Gastroesophageal sphincter (tissue), 4 donors: ENCODE measurements at regions not wholly inside any gene's neighbourhood (a gene's known extent, or its start where the extent isn't known, plus 50 kb on each side); places are given as distances from the start of the nearest gene placed in this dataset.
"Not testable (repeated sequence)": the region's sequence is repeated elsewhere in the genome, so short reads cannot be mapped to it uniquely, and the experiment has no call there.

ENCODE experiments used
- ATAC-seq: fragments of 150-250 bp; one replicate; pipeline ENCODE4 v1.9.1; 2016; ENCODE audit warnings: mild to moderate bottlenecking, moderate library complexity
- H3K27ac ChIP-seq, 4 donors: fragments of 200-600 bp; sonication (generic) in 3 of 4; 1 replicate in 3 of 4; 2 replicates in 1 of 4; pipeline ENCODE4 v1.5.1; 2016 to 2019
- H3K27me3 ChIP-seq: fragments of 200-600 bp; sonication (generic); one replicate; pipeline ENCODE4 v1.5.1; 2019
- H3K36me3 ChIP-seq, 2 donors: fragments of 200-600 bp; sonication (generic); one replicate each; pipeline ENCODE4 v1.5.1; 2019; ENCODE audit warnings: control low read depth in 1 of 2
- H3K4me1 ChIP-seq, 3 donors: fragments of 200-600 bp; sonication (generic); 1 replicate in 2 of 3; 2 replicates in 1 of 3; pipeline ENCODE4 v1.5.1; 2016 to 2019; ENCODE audit warnings: control low read depth in 2 of 3
- H3K4me3 ChIP-seq, 2 donors: fragments of 200-600 bp; sonication (generic); one replicate each; pipeline ENCODE4 v1.5.1; 2019; ENCODE audit warnings: mild to moderate bottlenecking in 1 of 2, moderate library complexity in 1 of 2
- H3K9me3 ChIP-seq, 3 donors: fragments of 200-600 bp; sonication (generic); one replicate each; pipeline ENCODE4 v1.5.1; 2017 to 2019; ENCODE audit warnings: control low read depth in 2 of 3
- CTCF ChIP-seq, 4 experiments: fragments of 200-600 bp in 2 of 4; fragments of 450-650 bp in 2 of 4; sonication (generic) in 1 of 4; IDR thresholded peaks; one replicate each; pipeline ENCODE4 v1.5.1; 2017 to 2019; ENCODE audit warnings: antibody characterized with exemption in 4 of 4, mild to moderate bottlenecking in 2 of 4, moderate library complexity in 2 of 4
- EP300 ChIP-seq: sonication (generic); formaldehyde crosslinking; IDR thresholded peaks from one replicate; pipeline ENCODE4 v1.6.1; 2017; ENCODE audit warnings: antibody characterized with exemption, mild to moderate bottlenecking
- POLR2A ChIP-seq, 2 donors: fragments of 450-650 bp; IDR thresholded peaks; one replicate each; pipeline ENCODE4 v1.6.1; 2017; ENCODE audit warnings: antibody characterized with exemption in 2 of 2, mild to moderate bottlenecking in 2 of 2, moderate library complexity in 1 of 2
- POLR2AphosphoS5 ChIP-seq: sonication (generic); formaldehyde crosslinking; IDR thresholded peaks from one replicate; pipeline ENCODE4 v1.6.1; 2017; ENCODE audit warnings: antibody characterized with exemption
- WGBS, 2 donors: methylation state at CpG; one replicate each; pipeline ENCODE4 v1.1.5; 2018; ENCODE audit warnings: low coverage in 1 of 2; 5-methylcytosine and 5-hydroxymethylcytosine counted together

DNA sequence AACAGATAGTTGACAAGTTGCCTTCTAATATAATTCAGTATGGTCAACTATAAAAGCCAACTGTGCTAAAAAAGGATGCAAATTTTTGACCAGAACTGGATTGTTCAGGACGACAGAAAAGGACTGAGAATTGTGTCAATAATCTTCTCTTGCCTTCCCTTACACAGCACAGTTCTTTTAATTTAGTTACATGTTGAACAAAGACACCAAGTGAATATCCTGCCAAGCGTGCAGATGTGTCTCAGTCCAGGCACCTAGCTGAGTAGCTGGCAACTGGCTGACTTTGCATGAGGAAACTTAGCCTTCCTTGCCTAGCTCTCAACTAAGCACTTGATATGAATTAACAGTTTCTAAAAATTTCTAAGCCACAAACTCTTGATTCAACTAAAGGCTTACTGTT lies 801.4 kb downstream of the BCL11A start:
- Histone ChIP-seq H3K4me1 (no peaks in the 10 kb centered on the region), H3K9me3 (no peaks in the 10 kb centered on the region), H3K27me3 (no peaks in the 10 kb centered on the region), H3K27ac (no peak overlapping the region), H3K4me3 (no peak overlapping the region), H3K36me3 (no peaks in the 10 kb centered on the region)
- ATAC-seq, result no peak
- no peak for TF ChIP-seq POLR2A (IDR thresholded peaks at IDR 0.05)
- TF ChIP-seq EP300, result no peak
- no peak for TF ChIP-seq POLR2AphosphoS5
- no peak for TF ChIP-seq CTCF (IDR thresholded peaks at IDR 0.05)
- WGBS, 2 donors, result 60 to 71% methylated on average over 2 of the region's 2 CpGs

DNA sequence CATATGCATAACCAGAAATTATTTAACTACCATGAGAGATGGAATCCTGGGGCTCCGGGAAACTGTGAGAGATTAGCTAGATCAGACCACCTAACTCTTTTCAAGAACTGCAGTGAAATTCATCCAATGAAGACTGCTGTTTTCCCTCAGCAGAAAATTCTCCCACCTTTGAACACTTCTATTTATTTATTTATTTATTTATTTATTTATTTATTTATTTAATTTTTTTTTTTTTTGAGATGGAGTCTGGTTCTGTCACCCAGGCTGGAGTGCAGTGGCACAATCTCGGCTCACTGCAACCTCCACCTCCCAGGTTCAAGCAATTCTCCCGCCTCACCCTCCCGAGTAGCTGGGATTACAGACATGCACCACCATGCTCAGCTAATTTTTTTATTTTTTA lies 802.2 kb downstream of the BCL11A start:
- H3K36me3 ChIP-seq, H3K4me3 ChIP-seq, H3K9me3 ChIP-seq, H3K4me1 ChIP-seq, H3K27ac ChIP-seq, ATAC-seq, H3K27me3 ChIP-seq: not testable (repeated sequence)
- 85 to 100% methylated on average over 1 to 2 of the region's 4 CpGs for WGBS, 2 donors

GRCh38 chr2:59746291-59746690 lies 807.2 kb downstream of the BCL11A start:
- H3K27me3 ChIP-seq, result no peaks in the 10 kb centered on the region
- H3K9me3 ChIP-seq, result no peaks in the 10 kb centered on the region
- no peaks in the 10 kb centered on the region for H3K36me3 ChIP-seq
- ATAC-seq, result no peak
- 83% methylated on average over 1 of the region's 1 CpG; no CpG with 5 or more reads in 1 of the 2 donors for WGBS, 2 donors
- H3K4me1 ChIP-seq, result no peaks in the 10 kb centered on the region
- H3K27ac ChIP-seq, result no peak overlapping the region
- H3K4me3 ChIP-seq, result no peak overlapping the region
- TF ChIP-seq POLR2A (IDR thresholded peaks at IDR 0.05) (no peak), POLR2AphosphoS5 (no peak), CTCF (IDR thresholded peaks at IDR 0.05) (no peak), EP300 (no peak)

GRCh38 chr2:59745085-59745484 lies 808.4 kb downstream of the BCL11A start:
- Histone ChIP-seq H3K27me3 (no peaks in the 10 kb centered on the region), H3K4me1 (no peaks in the 10 kb centered on the region), H3K4me3 (no peak overlapping the region), H3K36me3 (no peaks in the 10 kb centered on the region), H3K9me3 (no peaks in the 10 kb centered on the region), H3K27ac (no peak overlapping the region)
- no peak for ATAC-seq
- TF ChIP-seq CTCF (IDR thresholded peaks at IDR 0.05), result no peak
- TF ChIP-seq POLR2A (IDR thresholded peaks at IDR 0.05), result no peak
- no peak for TF ChIP-seq POLR2AphosphoS5
- no peak for TF ChIP-seq EP300
- 83% methylated on average over 1 of the region's 1 CpG; no CpG with 5 or more reads in 1 of the 2 donors for WGBS, 2 donors

DNA sequence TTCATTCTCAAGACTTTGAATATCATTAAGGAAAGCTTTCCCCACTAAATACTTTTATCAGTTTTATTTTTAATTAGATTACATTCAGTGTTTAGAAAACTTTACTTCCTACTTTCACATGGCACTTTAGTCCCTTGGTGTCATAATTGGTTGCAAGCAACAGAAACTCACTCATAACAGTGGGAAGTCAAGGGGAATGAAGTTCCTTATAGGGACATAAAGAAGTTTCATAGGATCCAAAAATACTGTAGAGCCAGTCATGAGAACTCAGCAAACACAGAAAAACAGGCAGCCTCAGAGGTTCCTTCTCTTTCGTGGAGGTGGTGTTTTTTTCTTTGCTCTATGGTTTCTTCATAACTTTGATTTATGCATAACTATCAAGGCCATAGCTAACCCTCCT lies 809.0 kb downstream of the BCL11A start:
- no peaks in the 10 kb centered on the region for H3K4me1 ChIP-seq
- H3K27me3 ChIP-seq, result no peaks in the 10 kb centered on the region
- TF ChIP-seq CTCF (IDR thresholded peaks at IDR 0.05) (no peak), POLR2AphosphoS5 (no peak), POLR2A (IDR thresholded peaks at IDR 0.05) (no peak), EP300 (no peak)
- WGBS, 2 donors, result 56 to 69% methylated on average over 1 of the region's 1 CpG
- H3K36me3 ChIP-seq, result no peaks in the 10 kb centered on the region
- H3K4me3 ChIP-seq, result no peak overlapping the region
- no peak for ATAC-seq
- no peak overlapping the region for H3K27ac ChIP-seq
- H3K9me3 ChIP-seq, result no peaks in the 10 kb centered on the region

- Histone ChIP-seq H3K4me1 (no peaks in the 10 kb centered on the region), H3K36me3 (no peaks in the 10 kb centered on the region), H3K4me3 (no peak overlapping the region), H3K27ac (no peak overlapping the region), H3K27me3 (no peaks in the 10 kb centered on the region), H3K9me3 (no peaks in the 10 kb centered on the region)
- ATAC-seq, result no peak
- WGBS, 2 donors, result 58 to 83% methylated on average over 1 to 2 of the region's 3 CpGs
- TF ChIP-seq POLR2AphosphoS5, result no peak
- TF ChIP-seq CTCF (IDR thresholded peaks at IDR 0.05), result no peak
- no peak for TF ChIP-seq EP300
- no peak for TF ChIP-seq POLR2A (IDR thresholded peaks at IDR 0.05)
Measured at GRCh38 chr2:59741840-59742239, 811.6 kb downstream of the BCL11A start.
